ENCODE measurements at regions not wholly inside any gene's neighbourhood (a gene's known extent, or its start where the extent isn't known, plus 50 kb on each side); places are given as distances from the start of the nearest gene placed in this dataset.

DNA sequence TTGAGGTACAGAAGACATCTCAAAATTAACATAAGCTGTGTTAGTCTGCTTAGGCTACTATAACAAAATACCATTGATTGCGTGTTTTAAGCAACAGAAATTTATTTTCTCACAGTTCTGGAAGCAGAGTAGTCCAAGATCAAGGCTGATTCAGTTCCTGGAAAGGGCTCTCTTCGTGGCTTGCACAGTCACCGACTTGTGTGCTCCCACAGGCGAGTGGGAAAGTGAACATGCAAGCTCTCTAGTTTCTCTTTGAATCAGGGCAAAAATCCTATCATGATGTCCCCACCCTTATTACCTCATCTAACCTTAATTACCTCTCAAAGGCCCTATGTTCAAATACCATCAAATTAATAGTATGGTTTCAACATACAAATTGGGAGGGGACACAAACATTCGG, 505.9 kb downstream of the ZIC1 start:
- H3K4me3 Mint-ChIP-seq, result no peak overlapping the region
- H3K27ac Mint-ChIP-seq, result no peak overlapping the region
- no peaks in the 10 kb centered on the region for H3K4me1 Mint-ChIP-seq
- H3K27me3 Mint-ChIP-seq, result no peaks in the 10 kb centered on the region
- no peak for ATAC-seq (replicated peaks)
- no peaks in the 10 kb centered on the region for H3K36me3 Mint-ChIP-seq (ENCODE audit: low read depth)
- no peaks in the 10 kb centered on the region for H3K9me3 Mint-ChIP-seq

DNA sequence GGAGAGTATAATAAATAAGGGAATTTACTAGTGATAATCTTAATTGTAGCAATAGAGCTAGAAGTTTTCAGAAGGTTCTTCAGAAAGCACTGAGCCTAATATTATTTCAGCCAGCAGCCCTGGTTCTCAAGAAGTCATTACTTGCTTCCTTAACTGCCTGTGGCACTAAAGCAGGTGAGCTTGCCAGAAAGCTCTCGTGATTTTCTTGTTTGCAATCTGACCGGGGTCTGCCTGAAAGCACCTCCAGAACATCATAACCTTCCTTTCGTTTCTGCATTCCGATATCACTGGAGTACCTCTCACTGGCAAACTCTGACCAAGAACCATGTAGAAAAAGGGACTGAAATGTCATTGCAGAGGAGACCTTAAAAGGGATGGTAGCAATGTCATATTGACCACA, 510.3 kb downstream of the ZIC1 start:
- Mint-ChIP-seq H3K27me3 (no peaks in the 10 kb centered on the region), H3K27ac (no peak overlapping the region), H3K4me3 (no peak overlapping the region), H3K4me1 (no peaks in the 10 kb centered on the region), H3K9me3 (peaks cover 4% of the 10 kb centered on the region), H3K36me3 (ENCODE audit: low read depth) (no peaks in the 10 kb centered on the region)
- no peak for ATAC-seq (replicated peaks)

DNA sequence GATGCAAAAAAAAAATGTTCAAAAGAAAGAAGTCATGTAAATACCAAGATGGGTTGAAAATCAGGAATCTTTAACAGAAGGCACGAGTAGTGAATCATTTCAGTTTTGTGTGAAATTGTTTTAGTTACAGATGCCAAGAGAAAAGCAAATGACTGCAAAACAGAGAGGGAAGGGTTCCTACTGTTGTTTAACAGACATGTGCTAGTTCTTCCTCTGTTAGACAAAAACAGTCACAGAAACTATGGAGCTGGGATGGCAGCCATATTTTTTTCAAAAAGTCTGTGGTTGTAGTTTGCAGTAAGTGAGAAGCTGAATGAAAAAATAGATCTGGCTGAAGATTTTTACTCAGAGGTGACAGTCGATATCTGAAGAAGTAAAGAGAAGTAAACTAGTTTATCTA, 511.9 kb downstream of the ZIC1 start:
- no peak for ATAC-seq (replicated peaks)
- Mint-ChIP-seq H3K27ac (no peak overlapping the region), H3K9me3 (peaks cover 4% of the 10 kb centered on the region), H3K27me3 (no peaks in the 10 kb centered on the region), H3K36me3 (ENCODE audit: low read depth) (no peaks in the 10 kb centered on the region), H3K4me1 (no peaks in the 10 kb centered on the region), H3K4me3 (no peak overlapping the region)

DNA sequence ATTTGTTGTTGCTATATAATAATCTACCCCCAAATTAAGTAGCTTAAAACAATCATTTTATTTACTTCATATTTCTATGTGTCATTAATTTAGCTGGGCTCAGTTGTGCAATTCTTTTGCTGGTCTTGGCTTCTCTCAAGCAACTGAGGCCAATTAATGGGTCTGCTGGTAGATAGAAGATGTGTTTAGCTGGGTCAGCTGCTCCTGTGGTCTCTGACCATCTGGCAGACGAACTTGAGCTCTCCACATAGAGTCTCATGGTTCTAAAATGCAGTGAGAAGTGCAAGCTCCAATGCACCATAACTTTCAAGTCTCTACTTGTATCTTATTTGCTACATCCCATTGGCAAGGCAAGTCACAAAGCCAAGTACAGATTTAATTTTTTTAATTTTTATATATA, 515.6 kb downstream of the ZIC1 start:
- Mint-ChIP-seq H3K36me3 (ENCODE audit: low read depth) (no peaks in the 10 kb centered on the region), H3K9me3 (peaks cover 4% of the 10 kb centered on the region), H3K4me3 (no peak overlapping the region), H3K4me1 (no peaks in the 10 kb centered on the region), H3K27ac (no peak overlapping the region), H3K27me3 (no peaks in the 10 kb centered on the region)
- ATAC-seq (replicated peaks), result no peak

DNA sequence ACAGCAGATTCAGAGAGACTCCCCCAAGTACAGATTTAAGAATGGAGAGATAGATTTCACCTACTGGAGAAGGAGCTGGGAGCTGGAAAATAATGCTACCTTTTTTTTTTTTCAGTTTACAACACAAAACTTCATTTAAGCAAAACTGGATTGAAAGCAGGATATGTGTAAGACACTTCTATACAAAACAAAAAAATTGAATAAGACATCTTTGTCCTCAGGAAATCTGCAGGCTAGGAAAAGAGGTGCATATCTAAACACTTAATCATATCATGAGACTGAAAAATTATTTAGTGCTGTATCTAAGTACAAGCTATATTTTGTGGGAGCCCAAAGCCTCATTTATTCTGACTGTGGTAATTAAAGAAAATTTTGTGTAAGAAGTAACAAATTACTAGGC, 516.1 kb downstream of the ZIC1 start:
- Mint-ChIP-seq H3K27me3 (no peaks in the 10 kb centered on the region), H3K4me3 (no peak overlapping the region)
- ATAC-seq (replicated peaks), result no peak

DNA sequence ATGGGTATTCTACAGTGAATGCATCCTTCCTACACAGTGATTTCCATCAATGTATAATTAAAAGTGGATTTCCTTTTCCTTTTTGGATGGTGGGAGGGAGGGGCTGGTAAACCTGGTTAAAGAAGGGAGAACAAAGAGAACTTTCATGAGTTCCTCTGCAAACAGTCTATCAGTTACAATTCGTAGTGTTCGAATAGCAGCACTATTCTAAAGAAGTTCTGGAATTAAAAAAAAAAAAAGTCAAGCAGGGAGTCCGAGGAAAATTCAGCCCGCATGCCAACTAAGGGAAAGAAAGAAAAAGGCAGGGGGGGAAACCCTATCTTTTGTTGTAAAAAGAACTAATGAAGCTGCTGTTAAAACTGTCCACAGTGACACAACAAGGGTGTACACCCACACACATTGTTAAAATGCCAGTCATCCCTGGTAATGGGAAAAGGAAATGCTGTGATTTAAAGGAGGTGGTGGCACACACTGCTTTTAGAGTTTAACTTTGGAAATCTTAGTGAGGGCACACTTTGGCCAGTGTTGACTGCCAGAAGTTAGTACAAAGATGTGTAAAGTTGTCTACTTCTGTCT, 521.2 kb downstream of the ZIC1 start:
- H3K36me3 Mint-ChIP-seq (ENCODE audit: low read depth), result no peaks in the 10 kb centered on the region
- H3K9me3 Mint-ChIP-seq, result no peaks in the 10 kb centered on the region
- H3K27me3 Mint-ChIP-seq, result no peaks in the 10 kb centered on the region
- H3K4me1 Mint-ChIP-seq, result no peaks in the 10 kb centered on the region
- no peak overlapping the region for H3K27ac Mint-ChIP-seq
- ATAC-seq (replicated peaks), result no peak
- H3K4me3 Mint-ChIP-seq, result no peak overlapping the region

More for the DNA sequence above, 516.1 kb downstream of the ZIC1 start:
- no peaks in the 10 kb centered on the region for H3K36me3 Mint-ChIP-seq (ENCODE audit: low read depth)
- no peak overlapping the region for H3K27ac Mint-ChIP-seq
- peaks cover 4% of the 10 kb centered on the region for H3K9me3 Mint-ChIP-seq
- no peaks in the 10 kb centered on the region for H3K4me1 Mint-ChIP-seq

DNA sequence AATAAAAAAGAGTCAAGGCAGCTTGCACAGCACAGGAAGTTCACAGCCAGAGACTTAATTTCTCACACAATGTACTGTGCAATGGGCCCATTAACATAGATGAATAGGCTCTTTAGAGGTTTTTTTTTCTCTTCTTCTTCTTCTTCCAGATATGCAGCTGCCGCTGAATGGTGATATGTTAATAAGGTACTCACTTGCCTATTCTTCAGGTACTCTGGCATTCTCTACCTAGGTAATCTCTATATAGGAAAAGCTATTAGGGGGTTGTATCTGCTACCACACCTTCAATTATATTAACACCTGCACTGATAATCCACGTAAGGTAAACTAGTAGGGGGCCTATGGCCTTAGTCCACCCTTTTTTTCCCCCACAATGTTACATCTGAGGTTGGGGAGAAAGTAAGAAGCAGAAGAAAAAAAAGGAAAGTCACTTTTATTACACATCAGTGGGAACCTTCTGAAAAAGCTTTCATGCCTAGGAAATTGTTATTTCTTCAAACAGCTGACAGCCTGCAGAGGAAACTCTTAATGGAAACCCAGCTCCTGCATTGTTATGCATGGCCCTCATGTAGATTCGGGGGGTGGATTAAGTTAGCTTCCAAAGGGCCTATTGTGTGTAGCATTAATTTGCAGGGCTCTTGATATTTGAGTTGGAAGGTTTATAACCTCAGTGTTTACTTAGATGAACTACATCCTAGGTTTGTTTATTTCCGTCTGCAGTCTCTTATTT, 525.5 kb downstream of the ZIC1 start:
- Mint-ChIP-seq H3K4me1 (no peaks in the 10 kb centered on the region), H3K4me3 (no peak overlapping the region), H3K36me3 (ENCODE audit: low read depth) (no peaks in the 10 kb centered on the region), H3K9me3 (no peaks in the 10 kb centered on the region), H3K27ac (no peak overlapping the region), H3K27me3 (no peaks in the 10 kb centered on the region)
- no peak for ATAC-seq (replicated peaks)

DNA sequence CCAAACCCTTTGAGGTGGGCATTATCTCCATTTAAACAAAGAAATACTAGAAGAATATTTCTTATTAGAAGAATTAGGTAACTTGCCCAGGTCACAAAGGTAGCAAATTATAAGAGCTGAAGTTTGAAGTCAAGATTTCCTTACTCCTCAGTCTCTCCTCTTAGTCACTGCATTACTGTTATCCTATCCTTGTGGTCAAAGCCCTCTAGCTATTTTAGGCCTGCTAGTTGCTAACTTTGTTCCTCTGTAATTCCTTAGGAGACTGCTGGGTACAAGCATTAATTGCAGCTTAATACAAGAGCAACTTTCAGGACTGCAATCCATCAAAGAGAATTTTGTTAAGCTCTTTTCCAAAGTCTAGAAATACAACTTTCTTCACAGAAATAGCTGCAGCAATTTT, 528.2 kb downstream of the ZIC1 start:
- no peak for ATAC-seq (replicated peaks)
- Mint-ChIP-seq H3K9me3 (no peaks in the 10 kb centered on the region), H3K4me3 (no peak overlapping the region), H3K27me3 (no peaks in the 10 kb centered on the region), H3K27ac (no peak overlapping the region), H3K36me3 (ENCODE audit: low read depth) (no peaks in the 10 kb centered on the region), H3K4me1 (no peaks in the 10 kb centered on the region)

DNA sequence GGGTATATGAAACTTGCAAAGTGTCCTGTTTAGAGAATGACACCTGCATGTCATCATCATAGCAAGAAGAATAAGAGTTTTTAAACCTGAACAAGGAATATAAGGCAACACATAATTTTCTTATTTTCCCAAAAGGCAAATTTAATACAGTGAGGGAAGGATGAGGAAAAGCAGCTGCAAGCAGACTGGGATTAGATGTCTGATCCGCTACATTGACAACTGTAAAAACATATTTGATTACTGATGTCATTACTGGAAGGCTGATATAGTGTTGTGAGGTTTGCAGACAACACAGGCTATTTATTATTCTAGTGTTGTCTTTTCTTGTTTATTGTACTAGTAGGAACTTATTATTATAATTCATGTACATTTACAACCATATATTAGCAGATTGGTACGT, 528.7 kb downstream of the ZIC1 start:
- H3K9me3 Mint-ChIP-seq, result no peaks in the 10 kb centered on the region
- no peaks in the 10 kb centered on the region for H3K36me3 Mint-ChIP-seq (ENCODE audit: low read depth)
- H3K27ac Mint-ChIP-seq, result no peak overlapping the region
- no peaks in the 10 kb centered on the region for H3K27me3 Mint-ChIP-seq
- no peak overlapping the region for H3K4me3 Mint-ChIP-seq
- no peak for ATAC-seq (replicated peaks)
- H3K4me1 Mint-ChIP-seq, result no peaks in the 10 kb centered on the region

DNA sequence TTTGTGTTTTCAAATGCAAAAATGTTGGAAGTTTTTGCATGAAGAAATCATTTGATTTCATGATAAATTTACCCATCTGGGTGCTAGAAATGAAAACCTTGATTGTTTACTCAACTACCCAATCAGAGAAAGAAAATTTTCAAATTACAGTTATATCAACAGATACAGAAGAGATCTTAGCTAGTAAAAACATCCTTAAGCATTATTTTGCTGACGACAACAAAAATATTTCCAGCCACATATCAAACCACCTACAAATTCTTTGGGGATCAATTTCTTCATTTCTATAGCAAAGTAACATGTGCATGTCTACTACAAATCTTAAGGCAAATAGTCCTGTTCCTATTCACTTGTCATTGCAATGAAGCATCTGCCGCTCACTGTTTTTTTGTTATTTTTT, 530.3 kb downstream of the ZIC1 start:
- H3K4me1 Mint-ChIP-seq, result no peaks in the 10 kb centered on the region
- no peaks in the 10 kb centered on the region for H3K9me3 Mint-ChIP-seq
- H3K27me3 Mint-ChIP-seq, result no peaks in the 10 kb centered on the region
- ATAC-seq (replicated peaks), result no peak
- no peak overlapping the region for H3K4me3 Mint-ChIP-seq
- no peak overlapping the region for H3K27ac Mint-ChIP-seq
- no peaks in the 10 kb centered on the region for H3K36me3 Mint-ChIP-seq (ENCODE audit: low read depth)

DNA sequence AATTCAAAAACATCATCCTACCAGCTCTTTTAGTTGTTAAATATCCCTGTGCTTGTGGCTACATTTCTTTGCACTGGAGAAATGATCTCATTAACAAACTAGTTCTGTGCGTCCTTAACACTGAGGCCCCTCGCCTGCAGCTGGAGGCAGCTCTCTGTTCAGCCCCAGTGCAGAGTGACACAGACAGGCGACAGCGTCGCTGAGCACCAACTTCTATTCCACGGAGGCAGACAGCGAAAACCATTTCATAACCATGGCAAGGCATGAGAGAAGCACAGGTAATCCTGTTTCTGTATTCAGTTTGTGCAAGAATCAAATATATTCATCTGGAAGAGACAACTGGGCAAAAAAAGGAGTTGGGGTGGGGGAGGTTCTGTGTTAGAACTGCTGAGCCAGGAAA, 530.7 kb downstream of the ZIC1 start:
- no peak overlapping the region for H3K4me3 Mint-ChIP-seq
- no peak for ATAC-seq (replicated peaks)
- H3K4me1 Mint-ChIP-seq, result no peaks in the 10 kb centered on the region
- H3K9me3 Mint-ChIP-seq, result no peaks in the 10 kb centered on the region
- no peaks in the 10 kb centered on the region for H3K36me3 Mint-ChIP-seq (ENCODE audit: low read depth)
- no peaks in the 10 kb centered on the region for H3K27me3 Mint-ChIP-seq
- H3K27ac Mint-ChIP-seq, result no peak overlapping the region

DNA sequence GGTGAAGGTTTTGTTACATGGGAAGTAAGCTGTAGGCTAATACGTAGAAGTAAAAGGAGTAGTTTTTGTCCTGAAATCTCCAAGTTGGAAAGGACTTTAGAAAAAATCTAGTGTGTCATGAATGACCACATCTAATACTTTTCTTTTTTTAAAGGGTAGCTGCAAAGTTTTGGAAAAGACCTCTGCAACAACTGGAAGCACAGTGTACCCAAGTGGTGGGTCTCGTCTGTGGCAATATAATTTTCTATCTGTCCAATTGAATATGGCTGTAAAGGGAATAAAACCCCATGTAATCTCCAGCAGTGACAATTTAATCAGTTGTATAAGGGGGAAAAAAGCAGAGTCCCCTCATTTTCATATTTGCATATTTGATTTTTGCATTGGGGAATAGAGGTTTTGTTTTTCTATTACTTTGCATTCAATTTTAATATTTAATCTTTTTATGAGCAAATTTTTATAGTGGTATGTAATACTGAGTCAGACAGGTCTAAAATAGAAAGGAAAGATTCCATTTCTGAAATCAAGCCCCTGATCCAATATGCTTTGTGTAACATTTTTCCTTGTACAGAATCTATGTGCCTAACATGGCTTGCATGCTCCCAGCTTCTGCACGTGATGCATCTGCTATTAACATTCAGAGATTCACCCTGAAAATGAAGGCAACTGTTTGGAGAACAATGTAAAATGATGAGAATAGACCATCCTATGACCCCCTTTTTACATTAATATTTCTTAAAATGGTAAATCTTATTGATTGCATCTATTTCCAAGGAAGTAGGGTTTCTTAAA, 531.4 kb downstream of the ZIC1 start:
- no peak for ATAC-seq (replicated peaks)
- no peaks in the 10 kb centered on the region for H3K4me1 Mint-ChIP-seq
- H3K27me3 Mint-ChIP-seq, result no peaks in the 10 kb centered on the region
- H3K4me3 Mint-ChIP-seq, result no peak overlapping the region
- H3K36me3 Mint-ChIP-seq (ENCODE audit: low read depth), result no peaks in the 10 kb centered on the region
- H3K9me3 Mint-ChIP-seq, result no peaks in the 10 kb centered on the region
- H3K27ac Mint-ChIP-seq, result no peak overlapping the region

DNA sequence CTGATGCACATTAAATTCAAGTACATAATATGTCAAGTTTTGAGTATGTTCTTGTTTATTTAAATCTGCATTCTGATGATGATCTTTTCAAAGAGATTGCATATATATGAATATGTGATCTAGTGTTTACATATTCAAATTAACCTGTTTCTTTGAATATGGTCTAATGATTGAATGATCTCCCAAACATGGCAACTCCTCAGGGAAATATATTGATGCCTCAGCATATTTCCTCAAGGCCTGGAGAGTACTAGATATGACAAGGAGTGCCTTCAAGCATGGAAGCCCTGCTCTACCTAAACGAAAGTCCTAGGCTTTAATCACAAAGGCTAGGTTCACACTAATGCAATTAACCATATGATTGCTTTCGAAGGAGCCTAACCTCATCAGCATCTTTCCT, 532.8 kb downstream of the ZIC1 start:
- H3K4me1 Mint-ChIP-seq, result no peaks in the 10 kb centered on the region
- H3K27me3 Mint-ChIP-seq, result no peaks in the 10 kb centered on the region
- H3K4me3 Mint-ChIP-seq, result no peak overlapping the region
- no peaks in the 10 kb centered on the region for H3K36me3 Mint-ChIP-seq (ENCODE audit: low read depth)
- no peaks in the 10 kb centered on the region for H3K9me3 Mint-ChIP-seq
- no peak overlapping the region for H3K27ac Mint-ChIP-seq
- no peak for ATAC-seq (replicated peaks)

DNA sequence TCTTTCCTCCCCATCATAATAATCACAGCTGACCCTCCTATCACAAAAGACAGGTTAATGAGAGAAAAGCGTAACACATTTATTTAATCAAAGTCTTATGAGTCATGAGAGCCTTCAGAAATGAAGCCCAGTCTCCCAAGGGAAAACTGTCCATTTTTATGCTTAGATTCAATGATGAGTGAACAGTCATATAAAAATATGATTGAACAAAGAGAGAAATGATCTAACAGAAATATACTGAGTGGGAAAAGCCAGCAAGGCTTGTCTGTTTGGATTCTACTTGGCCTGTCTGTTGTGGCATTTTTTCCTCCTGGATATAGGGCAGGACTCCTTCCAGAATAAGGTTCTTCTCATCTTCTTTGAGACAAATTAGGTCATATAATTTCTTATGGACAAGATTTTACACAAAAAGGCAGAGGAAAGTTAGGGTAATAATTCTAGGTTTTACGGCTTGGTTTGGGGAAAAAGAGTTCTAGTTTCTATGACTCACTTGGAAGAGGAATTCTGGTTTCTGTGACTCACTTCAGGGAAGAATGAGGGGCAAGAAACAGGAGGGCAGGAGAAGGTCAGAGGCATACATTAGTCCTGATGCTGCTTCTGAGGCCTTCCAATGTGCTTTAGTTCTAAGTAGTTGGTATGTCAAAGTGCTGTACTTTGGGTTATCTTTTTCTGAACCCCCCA, 534.2 kb downstream of the ZIC1 start:
- Mint-ChIP-seq H3K4me1 (no peaks in the 10 kb centered on the region), H3K27me3 (no peaks in the 10 kb centered on the region), H3K9me3 (no peaks in the 10 kb centered on the region), H3K27ac (no peak overlapping the region), H3K4me3 (no peak overlapping the region), H3K36me3 (ENCODE audit: low read depth) (no peaks in the 10 kb centered on the region)
- ATAC-seq (replicated peaks), result no peak

Measured in activated T-helper 17 cell treated with anti-CD3 and anti-CD28 coated beads, Interleukin-2, amount 50 U/mL, for 72 hours (primary cell).